Lower leg skin (tissue), 3 donors: ENCODE measurements at regions not wholly inside any gene's neighbourhood (a gene's known extent, or its start where the extent isn't known, plus 50 kb on each side); places are given as distances from the start of the nearest gene placed in this dataset.

Source experiments
- POLR2A ChIP-seq, 2 donors: fragments of 450-650 bp; IDR thresholded peaks; one replicate each; pipeline ENCODE4 v1.6.1; 2016 to 2017; ENCODE audit warnings: antibody characterized with exemption in 2 of 2, mild to moderate bottlenecking in 1 of 2, moderate library complexity in 1 of 2
- TF ChIP-seq, protein P1 (sequence below), 3 donors: fragments of 450-650 bp; IDR thresholded peaks; one replicate each; pipeline ENCODE4 v1.5.1; 2016; ENCODE audit warnings: antibody characterized with exemption in 3 of 3, mild to moderate bottlenecking in 3 of 3, moderate library complexity in 2 of 3

GRCh38 chr4:171024720-171025303 lies 788.4 kb upstream of the GALNTL6 start:
- no peak for TF ChIP-seq POLR2A (IDR thresholded peaks at IDR 0.05)
- TF ChIP-seq, protein P1, sequence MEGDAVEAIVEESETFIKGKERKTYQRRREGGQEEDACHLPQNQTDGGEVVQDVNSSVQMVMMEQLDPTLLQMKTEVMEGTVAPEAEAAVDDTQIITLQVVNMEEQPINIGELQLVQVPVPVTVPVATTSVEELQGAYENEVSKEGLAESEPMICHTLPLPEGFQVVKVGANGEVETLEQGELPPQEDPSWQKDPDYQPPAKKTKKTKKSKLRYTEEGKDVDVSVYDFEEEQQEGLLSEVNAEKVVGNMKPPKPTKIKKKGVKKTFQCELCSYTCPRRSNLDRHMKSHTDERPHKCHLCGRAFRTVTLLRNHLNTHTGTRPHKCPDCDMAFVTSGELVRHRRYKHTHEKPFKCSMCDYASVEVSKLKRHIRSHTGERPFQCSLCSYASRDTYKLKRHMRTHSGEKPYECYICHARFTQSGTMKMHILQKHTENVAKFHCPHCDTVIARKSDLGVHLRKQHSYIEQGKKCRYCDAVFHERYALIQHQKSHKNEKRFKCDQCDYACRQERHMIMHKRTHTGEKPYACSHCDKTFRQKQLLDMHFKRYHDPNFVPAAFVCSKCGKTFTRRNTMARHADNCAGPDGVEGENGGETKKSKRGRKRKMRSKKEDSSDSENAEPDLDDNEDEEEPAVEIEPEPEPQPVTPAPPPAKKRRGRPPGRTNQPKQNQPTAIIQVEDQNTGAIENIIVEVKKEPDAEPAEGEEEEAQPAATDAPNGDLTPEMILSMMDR (IDR thresholded peaks at IDR 0.05), result no peak
